K562 (cell line): ENCODE measurements at regions not wholly inside any gene's neighbourhood (a gene's known extent, or its start where the extent isn't known, plus 50 kb on each side); places are given as distances from the start of the nearest gene placed in this dataset.

Source experiments
- ATAC-seq: fragments of 200-7000 bp; cut with Tn5 transposase; 3 replicates; pipeline ENCODE4 v1.9.1; 2020; ENCODE audit warnings: moderate library complexity
- BruUV-seq: library from RNA; stranded (reverse); fragments of 400-500 nt; replicated peaks from 2 replicates; lab custom pipeline; 2021; lab: Mats Ljungman, UMichigan
- CTCF ChIA-PET: fragments of 300-600 bp; formaldehyde crosslinking; extraction: SDS; loops from one replicate; lab custom pipeline; 2021; ENCODE audit warnings: low intra/inter-chr PET ratio; lab: Yijun Ruan, JAX
- POLR2A ChIA-PET: fragments of 300-600, 350-650 bp; sonication (Branson Sonifier 250); formaldehyde crosslinking; extraction: SDS; loops from one replicate; lab custom pipeline; 2021; ENCODE audit warnings: antibody characterized with exemption, inconsistent platforms; lab: Yijun Ruan, JAX
- DNase-seq, 4 experiments: peaks; one replicate each; pipeline versions ENCODE4 v3.0.0 to v3.0.0-alpha.2; 2011 to 2018; ENCODE audit warnings: low spot score in 3 of 4, mixed read lengths in 3 of 4; ENCODE audit errors: extremely low read depth in 1 of 4
- FAIRE-seq: peaks from 2 replicates; lab custom pipeline; 2011; peaks lifted over from hg19 to GRCh38; lab: Jason Lieb, UNC
- H2AFZ ChIP-seq: 2 replicates; pipeline ENCODE4 v1.6.0; 2011; ENCODE audit warnings: low read depth, low read length, control low read depth, inconsistent platforms
- H3K27ac ChIP-seq: fragments of 200-600 bp; 3 replicates; pipeline ENCODE4 v1.8.0; 2011; ENCODE audit warnings: low read depth, mild to moderate bottlenecking, control low read depth, inconsistent platforms, low read length, moderate library complexity, mixed read lengths; ENCODE audit errors: extremely low read depth
- H3K27me3 ChIP-seq, 2 experiments: fragments of 300-600 bp in 1 of 2; 2 replicates in 1 of 2; 3 replicates in 1 of 2; pipeline versions ENCODE4 v1.6.0 to v1.8.0; 2011; ENCODE audit warnings: inconsistent platforms in 2 of 2, low read length in 2 of 2, mild to moderate bottlenecking in 1 of 2, mixed read lengths in 1 of 2, moderate library complexity in 1 of 2; ENCODE audit not compliant: control insufficient read depth in 2 of 2, insufficient read depth in 2 of 2
- H3K36me3 ChIP-seq: fragments of 300-600 bp; 3 replicates; pipeline ENCODE4 v1.8.0; 2011; ENCODE audit warnings: mild to moderate bottlenecking, low read length, inconsistent platforms; ENCODE audit not compliant: control insufficient read depth, insufficient read depth
- H3K4me1 ChIP-seq, 2 experiments: fragments of 200-600 bp in 1 of 2; replicated peaks in 1 of 2; 2 replicates in 1 of 2; 3 replicates in 1 of 2; pipeline versions ENCODE4 v1.5.1 to v1.8.0; 2011; ENCODE audit warnings: inconsistent platforms in 2 of 2, low read length in 2 of 2, mild to moderate bottlenecking in 1 of 2, mixed read lengths in 1 of 2, moderate library complexity in 1 of 2; ENCODE audit not compliant: control insufficient read depth in 2 of 2, insufficient read depth in 2 of 2
- H3K4me2 ChIP-seq: 2 replicates; pipeline ENCODE4 v1.6.1; 2011; ENCODE audit warnings: low read length, control low read depth, inconsistent platforms, mixed read lengths; ENCODE audit not compliant: insufficient read depth
- H3K4me3 ChIP-seq: fragments of 200-600 bp; sonication (generic), shearing (Covaris generic); 2 replicates; pipeline ENCODE4 v1.5.1; 2016; ENCODE audit warnings: control low read depth, inconsistent platforms
- H3K79me2 ChIP-seq: fragments of 200-600 bp; 3 replicates; pipeline ENCODE4 v1.8.0; 2011; ENCODE audit warnings: low read length, inconsistent platforms; ENCODE audit not compliant: control insufficient read depth, insufficient read depth
- H3K9ac ChIP-seq, 2 experiments: 2 replicates each; pipeline versions ENCODE4 v1.6.0 to v1.6.1; 2011; ENCODE audit warnings: low read depth in 2 of 2, low read length in 2 of 2, control low read depth in 1 of 2, inconsistent platforms in 1 of 2, mild to moderate bottlenecking in 1 of 2, mixed read lengths in 1 of 2; ENCODE audit not compliant: insufficient read depth in 1 of 2
- H3K9me1 ChIP-seq: one replicate; pipeline ENCODE4 v1.6.0; 2011; ENCODE audit warnings: inconsistent platforms, mild to moderate bottlenecking, low read length, moderate library complexity; ENCODE audit not compliant: control insufficient read depth, insufficient read depth
- H3K9me3 ChIP-seq: replicated peaks from 2 replicates; pipeline ENCODE4 v1.5.1; 2011; ENCODE audit warnings: low read depth, low read length, inconsistent platforms; ENCODE audit not compliant: control insufficient read depth, insufficient read depth
- H4K20me1 ChIP-seq: replicated peaks from 2 replicates; pipeline ENCODE4 v1.6.1; 2011; ENCODE audit warnings: low read length, inconsistent platforms, mixed read lengths; ENCODE audit not compliant: control insufficient read depth, insufficient read depth
- DIDO1 ChIP-seq: fragments of 450-650 bp; IDR thresholded peaks from 2 replicates; pipeline ENCODE4 v1.6.1; 2016; ENCODE audit warnings: low read depth, missing biosample characterization, missing genetic modification characterization
- ELK1 ChIP-seq: sonication (generic); formaldehyde crosslinking; IDR thresholded peaks from 2 replicates; pipeline ENCODE4 v1.8.1; 2022; ENCODE audit warnings: missing genetic modification reagents
- HOXB6 ChIP-seq: fragments of 250-450 bp; sonication (Bioruptor Pico); IDR thresholded peaks from 2 replicates; pipeline ENCODE4 v1.5.1; 2022; ENCODE audit warnings: mild to moderate bottlenecking, borderline replicate concordance
- ILK ChIP-seq: fragments of 450-650 bp; IDR thresholded peaks from 2 replicates; pipeline ENCODE4 v1.6.1; 2016; ENCODE audit warnings: missing genetic modification characterization, low read depth, mild to moderate bottlenecking, missing compliant biosample characterization, moderate library complexity, borderline replicate concordance
- RAD21 ChIP-seq, 2 experiments: fragments of 250-450 bp in 1 of 2; fragments of 450-650 bp in 1 of 2; sonication (Bioruptor Pico) in 1 of 2; formaldehyde crosslinking in 1 of 2; IDR thresholded peaks in 1 of 2; conservative IDR thresholded peaks in 1 of 2; 2 replicates each; pipeline versions ENCODE4 v1.4.0 to v1.8.0; 2020 to 2022; ENCODE audit warnings: mild to moderate bottlenecking in 2 of 2, moderate library complexity in 1 of 2
- SMAD2 ChIP-seq: fragments of 150-350 bp; IDR thresholded peaks from 2 replicates; pipeline ENCODE4 v1.6.1; 2014; ENCODE audit warnings: low read depth, mild to moderate bottlenecking, low read length
- TAF15 ChIP-seq: fragments of 200-400 bp; formaldehyde crosslinking; IDR thresholded peaks from 2 replicates; pipeline ENCODE4 v1.6.1; 2017; ENCODE audit warnings: mild to moderate bottlenecking, low read depth, low read length, moderate library complexity
- ZNF239 ChIP-seq: fragments of 250-450 bp; sonication (Bioruptor Pico); IDR thresholded peaks from 2 replicates; pipeline ENCODE4 v1.4.0; 2020; ENCODE audit warnings: mild to moderate bottlenecking
- ZNF324 ChIP-seq: fragments of 250-450 bp; sonication (Bioruptor Pico); IDR thresholded peaks from 2 replicates; pipeline ENCODE4 v1.4.0; 2020; ENCODE audit warnings: mild to moderate bottlenecking
- ZNF778 ChIP-seq: fragments of 450-650 bp; formaldehyde crosslinking; IDR thresholded peaks from 2 replicates; pipeline ENCODE4 v1.4.0; 2020; ENCODE audit warnings: mild to moderate bottlenecking, moderate library complexity
- WGBS: fragments of 100-300 bp; shearing (Covaris generic); methylation state at CpG from one replicate; pipeline ENCODE4 v1.1.6; 2016; ENCODE audit warnings: low coverage, mixed read lengths; ENCODE audit not compliant: insufficient coverage; ENCODE audit errors: missing lambda C conversion rate; 5-methylcytosine and 5-hydroxymethylcytosine counted together
- in situ Hi-C: fragments of 300-500 bp; cut with MboI; formaldehyde crosslinking; loops from 4 replicates; pipeline ENCODE4 v1.15.0; 2018; ENCODE audit warnings: inconsistent platforms, mixed read lengths
- intact Hi-C: fragments of 100-400 bp; cut with micrococcal nuclease; formaldehyde crosslinking; loops from 2 replicates; pipeline ENCODE4 v1.14.2; 2022

GRCh38 chr14:54306806-54307205 lies 90.0 kb upstream of the CDKN3 start:
- intact Hi-C loops (loop anchor here (5.0 kb wide), 1 partner anchor 40 kb away; no protein-coding TSS in a partner anchor), in situ Hi-C loops (no loop called here)
- WGBS: 0% methylated on average over 4 of the region's 4 CpGs
- H3K27ac ChIP-seq: no peak overlapping the region
- no peak overlapping the region for H3K4me2 ChIP-seq
- no peaks in the 10 kb centered on the region for H3K9me1 ChIP-seq
- no peaks in the 10 kb centered on the region for H3K4me1 ChIP-seq
- BruUV-seq: no TSS peak
- no peak for ATAC-seq
- H3K27me3 ChIP-seq: no peaks in the 10 kb centered on the region; a peak in 1 of 5 replicates
- TF ChIP-seq ZNF239 (CRISPR knock-in tag): no peak
- TF ChIP-seq RAD21 (CRISPR knock-in tag; conservative IDR thresholded peaks at IDR 0.05 in 1 of 2, IDR thresholded peaks at IDR 0.05 in 1 of 2): no peak
- no peak for TF ChIP-seq ZNF778 (CRISPR knock-in tag)
- TF ChIP-seq ILK (tag): no peak
- no peak for TF ChIP-seq DIDO1 (tag)
- TF ChIP-seq ELK1 (CRISPR knock-in tag): no peak
- TF ChIP-seq HOXB6 (CRISPR knock-in tag): no peak
- TF ChIP-seq SMAD2: no peak
- TF ChIP-seq TAF15: no peak
- no peak for TF ChIP-seq ZNF324
- no peak overlapping the region for H3K9ac ChIP-seq
- no peaks in the 10 kb centered on the region for H3K79me2 ChIP-seq
- ChIA-PET POLR2A (interaction anchor here (0.5 to 1.2 kb wide), 3 partner anchors 8 to 22 kb away, joined by 3 to 4 read pairs (median 3); no protein-coding TSS in a partner anchor), CTCF (no interaction called here)
- no peak for DNase-seq
- H3K4me3 ChIP-seq: no peak overlapping the region
- no peaks in the 10 kb centered on the region for H3K9me3 ChIP-seq
- no peak for FAIRE-seq
- no peaks in the 10 kb centered on the region for H3K36me3 ChIP-seq
- H2AFZ ChIP-seq: no peak overlapping the region
- no peaks in the 10 kb centered on the region for H4K20me1 ChIP-seq
